Panc1 (cell line): ENCODE measurements at regions not wholly inside any gene's neighbourhood (a gene's known extent, or its start where the extent isn't known, plus 50 kb on each side); places are given as distances from the start of the nearest gene placed in this dataset.

ENCODE experiments used
- ATAC-seq: fragments of 200-7000 bp; cut with Tn5 transposase; 2 replicates; pipeline ENCODE4 v1.9.1; 2020; ENCODE audit warnings: mild to moderate bottlenecking, moderate library complexity
- BruUV-seq: library from RNA; stranded (reverse); fragments of 400-500 nt; replicated peaks from 2 replicates; lab custom pipeline; 2021; lab: Mats Ljungman, UMichigan
- CTCF ChIA-PET: fragments of 300-600 bp; sonication (Branson Sonifier 250); formaldehyde crosslinking; loops from one replicate; lab custom pipeline; 2022; ENCODE audit warnings: antibody characterized with exemption; lab: Charles Lee
- POLR2A ChIA-PET: fragments of 300-600 bp; sonication (Branson Sonifier 250); formaldehyde crosslinking; loops from one replicate; lab custom pipeline; 2022; ENCODE audit warnings: antibody characterized with exemption; lab: Charles Lee
- DNase-seq: peaks from one replicate; pipeline ENCODE4 v3.0.0-alpha.2; 2010; ENCODE audit warnings: low read depth, low spot score
- H3K27ac ChIP-seq: 2 replicates; pipeline ENCODE4 v1.5.1; 2011; ENCODE audit warnings: mild to moderate bottlenecking, low read length, inconsistent platforms
- H3K27me3 ChIP-seq: fragments of 200-500 bp; sonication (Bioruptor generic); 2 replicates; pipeline ENCODE4 v1.6.0; 2014; ENCODE audit warnings: low read length, inconsistent platforms; ENCODE audit not compliant: control insufficient read depth, insufficient read depth
- H3K36me3 ChIP-seq: fragments of 200-500 bp; sonication (Bioruptor generic); 2 replicates; pipeline ENCODE4 v1.5.1; 2014; ENCODE audit warnings: inconsistent platforms, mild to moderate bottlenecking, low read length, moderate library complexity; ENCODE audit not compliant: control insufficient read depth, insufficient read depth
- H3K4me1 ChIP-seq: 2 replicates; pipeline ENCODE4 v1.5.1; 2011; ENCODE audit warnings: inconsistent platforms, mild to moderate bottlenecking, low read length, moderate library complexity; ENCODE audit not compliant: control insufficient read depth, insufficient read depth
- H3K4me3 ChIP-seq, 2 experiments: 2 replicates each; pipeline ENCODE4 v1.5.1; 2011 to 2012; ENCODE audit warnings: low read depth in 2 of 2, low read length in 2 of 2, mild to moderate bottlenecking in 2 of 2, inconsistent platforms in 1 of 2, moderate library complexity in 1 of 2
- H3K9me3 ChIP-seq: fragments of 200-500 bp; sonication (Bioruptor generic); 2 replicates; pipeline ENCODE4 v1.5.1; 2014; ENCODE audit warnings: low read depth, mild to moderate bottlenecking, inconsistent platforms, low read length, moderate library complexity; ENCODE audit not compliant: control insufficient read depth, insufficient read depth
- CTCF ChIP-seq: fragments of 450-650 bp; IDR thresholded peaks from 2 replicates; pipeline ENCODE4 v1.5.1; 2017; ENCODE audit warnings: mild to moderate bottlenecking
- POLR2AphosphoS5 ChIP-seq: IDR thresholded peaks from 2 replicates; pipeline ENCODE4 v1.6.1; 2012; ENCODE audit warnings: mild to moderate bottlenecking, low read depth, low read length, moderate library complexity
- REST ChIP-seq, 2 experiments: IDR thresholded peaks; 2 replicates each; pipeline ENCODE4 v1.6.1; 2011 to 2012; ENCODE audit warnings: low read depth in 2 of 2, control low read depth in 1 of 2, low read length in 1 of 2, mild to moderate bottlenecking in 1 of 2, moderate library complexity in 1 of 2; ENCODE audit not compliant: insufficient read depth in 1 of 2
- SIN3A ChIP-seq: IDR thresholded peaks from 2 replicates; pipeline ENCODE4 v1.6.1; 2012; ENCODE audit warnings: low read depth, mild to moderate bottlenecking, low read length, moderate library complexity, borderline replicate concordance; ENCODE audit not compliant: insufficient read depth
- TCF7L2 ChIP-seq: IDR thresholded peaks from 2 replicates; pipeline ENCODE4 v1.6.1; 2011; ENCODE audit warnings: mild to moderate bottlenecking, low read depth, low read length, inconsistent platforms
- in situ Hi-C: cut with HindIII; loops from 2 replicates; pipeline ENCODE4 v1.10.0; 2016; ENCODE audit warnings: low sequenced_read_pairs, low pct_unique_long_range_greater_than_20kb
- intact Hi-C: fragments of 100-400 bp; cut with micrococcal nuclease; formaldehyde crosslinking; loops from one replicate; pipeline ENCODE4 v1.10.0; 2022; ENCODE audit not compliant: unreplicated experiment

GRCh38 chr13:50708461-50708860 is 135.0 kb downstream of the DLEU7 start:
- DNase-seq (no peak), ATAC-seq (no peak)
- in situ Hi-C loops, result no loop called here
- Histone ChIP-seq H3K27ac (no peak overlapping the region), H3K36me3 (no peaks in the 10 kb centered on the region), H3K27me3 (no peaks in the 10 kb centered on the region), H3K4me3 (no peak overlapping the region), H3K4me1 (no peaks in the 10 kb centered on the region), H3K9me3 (no peaks in the 10 kb centered on the region)
- no peak for TF ChIP-seq CTCF
- TF ChIP-seq TCF7L2, result no peak
- TF ChIP-seq REST (IDR thresholded peaks at IDR 0.05; ENCODE audit: insufficient read depth in 1 of 2, low read depth in 2 of 2, low read length in 1 of 2), result no peak
- TF ChIP-seq SIN3A, result no peak
- no peak for TF ChIP-seq POLR2AphosphoS5
- intact Hi-C loops, result no loop called here
- CTCF ChIA-PET, result no interaction called here
- POLR2A ChIA-PET, result no interaction called here
- no TSS peak for BruUV-seq

- Histone ChIP-seq H3K27ac (no peak overlapping the region), H3K4me1 (no peaks in the 10 kb centered on the region), H3K9me3 (no peaks in the 10 kb centered on the region), H3K27me3 (no peaks in the 10 kb centered on the region), H3K36me3 (no peaks in the 10 kb centered on the region), H3K4me3 (no peak overlapping the region)
- DNase-seq (no peak), ATAC-seq (no peak)
- intact Hi-C loops, result no loop called here
- POLR2A ChIA-PET, result no interaction called here
- CTCF ChIA-PET, result no interaction called here
- in situ Hi-C loops, result no loop called here
- no TSS peak for BruUV-seq
- no peak for TF ChIP-seq REST (IDR thresholded peaks at IDR 0.05; ENCODE audit: insufficient read depth in 1 of 2, low read depth in 2 of 2, low read length in 1 of 2)
- no peak for TF ChIP-seq TCF7L2
- no peak for TF ChIP-seq POLR2AphosphoS5
- no peak for TF ChIP-seq SIN3A
Measured at GRCh38 chr13:50709058-50709457, 134.4 kb downstream of the DLEU7 start.
